PC-9 (cell line): ENCODE measurements at regions not wholly inside any gene's neighbourhood (a gene's known extent, or its start where the extent isn't known, plus 50 kb on each side); places are given as distances from the start of the nearest gene placed in this dataset.

Experiments used
- BruUV-seq: library from RNA; stranded (reverse); fragments of 400-500 nt; replicated peaks from 2 replicates; lab custom pipeline; 2021; lab: Mats Ljungman, UMichigan
- CTCF ChIA-PET: fragments of 300-600 bp; sonication (Branson Sonifier 250); formaldehyde crosslinking; loops from one replicate; lab custom pipeline; 2022; ENCODE audit warnings: antibody characterized with exemption; lab: Charles Lee
- POLR2A ChIA-PET: fragments of 300-600 bp; sonication (Branson Sonifier 250); formaldehyde crosslinking; loops from one replicate; lab custom pipeline; 2022; ENCODE audit warnings: antibody characterized with exemption; ENCODE audit not compliant: unreplicated experiment; lab: Charles Lee
- DNase-seq, 2 experiments: peaks; one replicate each; pipeline versions ENCODE4 v3.0.0 to v3.0.0-alpha.2; 2015 to 2022; ENCODE audit warnings: mixed read lengths in 1 of 2
- H2AFZ ChIP-seq: fragments of 200-600 bp; sonication (generic); 2 replicates; pipeline ENCODE4 v1.8.1; 2017; ENCODE audit warnings: antibody characterized with exemption
- H3F3A ChIP-seq: fragments of 200-600 bp; sonication (generic); 2 replicates; pipeline ENCODE4 v1.8.1; 2017; ENCODE audit warnings: antibody characterized with exemption, mild to moderate bottlenecking, low read depth; ENCODE audit not compliant: insufficient read depth
- H3K27ac ChIP-seq: fragments of 200-600 bp; sonication (generic); 2 replicates; pipeline ENCODE4 v1.6.1; 2016; ENCODE audit warnings: mixed run types
- H3K27me3 ChIP-seq: fragments of 200-600 bp; sonication (generic); 2 replicates; pipeline ENCODE4 v1.6.1; 2016; ENCODE audit warnings: low read depth, mixed run types; ENCODE audit not compliant: insufficient read depth
- H3K36me3 ChIP-seq: fragments of 200-600 bp; sonication (generic); 2 replicates; pipeline ENCODE4 v1.6.1; 2016; ENCODE audit warnings: low read depth, mixed run types
- H3K4me1 ChIP-seq: fragments of 200-600 bp; sonication (generic); replicated peaks from 2 replicates; pipeline ENCODE4 v1.6.1; 2016; ENCODE audit warnings: mixed run types; ENCODE audit not compliant: insufficient read depth
- H3K4me2 ChIP-seq: fragments of 200-600 bp; sonication (generic); 2 replicates; pipeline ENCODE4 v1.6.1; 2017; ENCODE audit warnings: mixed run types
- H3K4me3 ChIP-seq: fragments of 200-600 bp; sonication (generic); 2 replicates; pipeline ENCODE4 v1.6.1; 2016; ENCODE audit warnings: mixed run types
- H3K79me2 ChIP-seq: fragments of 200-600 bp; sonication (generic); 2 replicates; pipeline ENCODE4 v1.6.1; 2017; ENCODE audit warnings: low read depth, mixed run types
- H3K9me2 ChIP-seq: fragments of 200-600 bp; sonication (generic); 2 replicates; pipeline ENCODE4 v1.8.1; 2017; ENCODE audit warnings: mild to moderate bottlenecking; ENCODE audit not compliant: insufficient read depth
- H3K9me3 ChIP-seq: fragments of 200-600 bp; sonication (generic); 2 replicates; pipeline ENCODE4 v1.8.1; 2016; ENCODE audit warnings: low read depth; ENCODE audit not compliant: insufficient read depth
- H4K20me1 ChIP-seq: fragments of 200-600 bp; sonication (generic); 2 replicates; pipeline ENCODE4 v1.8.1; 2017; ENCODE audit not compliant: insufficient read depth
- CTCF ChIP-seq: fragments of 200-600 bp; sonication (generic); conservative IDR thresholded peaks from 2 replicates; pipeline ENCODE4 v1.6.1; 2017; ENCODE audit warnings: mixed run types, antibody characterized with exemption, mild to moderate bottlenecking, moderate library complexity
- EZH2 ChIP-seq: fragments of 200-600 bp; sonication (generic); IDR thresholded peaks from 2 replicates; pipeline ENCODE4 v1.8.0; 2017; ENCODE audit warnings: antibody characterized with exemption, low read depth
- intact Hi-C: fragments of 100-400 bp; cut with micrococcal nuclease; formaldehyde crosslinking; loops from one replicate; pipeline ENCODE4 v1.10.0; 2022; ENCODE audit not compliant: unreplicated experiment

GRCh38 chr10:106312087-106312486 is 852.4 kb downstream of the SORCS1 start:
- no peak overlapping the region for H3K27ac ChIP-seq
- H4K20me1 ChIP-seq: no peaks in the 10 kb centered on the region
- H3K79me2 ChIP-seq: no peaks in the 10 kb centered on the region
- H3K4me3 ChIP-seq: no peak overlapping the region
- no TSS peak for BruUV-seq
- no peak overlapping the region for H3K4me2 ChIP-seq
- DNase-seq: no peak
- ChIA-PET CTCF (no interaction called here), POLR2A (no interaction called here)
- intact Hi-C loops: no loop called here
- H3K27me3 ChIP-seq: no peaks in the 10 kb centered on the region
- no peak for TF ChIP-seq CTCF
- TF ChIP-seq EZH2: no peak
- H2AFZ ChIP-seq: no peak overlapping the region
- H3F3A ChIP-seq: no peaks in the 10 kb centered on the region
- no peaks in the 10 kb centered on the region for H3K4me1 ChIP-seq
- no peaks in the 10 kb centered on the region for H3K9me3 ChIP-seq
- no peaks in the 10 kb centered on the region for H3K9me2 ChIP-seq
- H3K36me3 ChIP-seq: no peaks in the 10 kb centered on the region

- no peak overlapping the region for H3K4me3 ChIP-seq
- H3K9me2 ChIP-seq: no peaks in the 10 kb centered on the region
- no peaks in the 10 kb centered on the region for H3F3A ChIP-seq
- BruUV-seq: no TSS peak
- H3K4me1 ChIP-seq: no peaks in the 10 kb centered on the region
- H3K79me2 ChIP-seq: no peaks in the 10 kb centered on the region
- DNase-seq: no peak
- no peak overlapping the region for H3K4me2 ChIP-seq
- H3K27ac ChIP-seq: no peak overlapping the region
- H3K27me3 ChIP-seq: no peaks in the 10 kb centered on the region
- intact Hi-C loops: no loop called here
- no peak overlapping the region for H2AFZ ChIP-seq
- TF ChIP-seq EZH2: no peak
- no peak for TF ChIP-seq CTCF
- H3K9me3 ChIP-seq: no peaks in the 10 kb centered on the region
- ChIA-PET CTCF (no interaction called here), POLR2A (no interaction called here)
- no peaks in the 10 kb centered on the region for H4K20me1 ChIP-seq
- H3K36me3 ChIP-seq: no peaks in the 10 kb centered on the region
These were observed 852.9 kb downstream of the SORCS1 start for GRCh38 chr10:106311590-106311989.

GRCh38 chr10:106310596-106310995 is 853.9 kb downstream of the SORCS1 start:
- Histone ChIP-seq H4K20me1 (no peaks in the 10 kb centered on the region), H3K79me2 (no peaks in the 10 kb centered on the region), H3K9me2 (no peaks in the 10 kb centered on the region), H3K27me3 (no peaks in the 10 kb centered on the region), H3F3A (no peaks in the 10 kb centered on the region), H3K36me3 (no peaks in the 10 kb centered on the region), H3K4me1 (no peaks in the 10 kb centered on the region), H3K27ac (no peak overlapping the region), H3K4me2 (no peak overlapping the region), H2AFZ (no peak overlapping the region), H3K4me3 (no peak overlapping the region), H3K9me3 (no peaks in the 10 kb centered on the region)
- BruUV-seq: no TSS peak
- no peak for DNase-seq
- POLR2A ChIA-PET: no interaction called here
- no peak for TF ChIP-seq EZH2
- TF ChIP-seq CTCF: no peak
- intact Hi-C loops: no loop called here
- CTCF ChIA-PET: no interaction called here
